Astrocyte (in vitro differentiated cells and primary cell): ENCODE measurements at regions not wholly inside any gene's neighbourhood (a gene's known extent, or its start where the extent isn't known, plus 50 kb on each side); places are given as distances from the start of the nearest gene placed in this dataset.

Source experiments
- DNase-seq: peaks from one replicate; pipeline ENCODE4 v3.0.0-alpha.2; 2010; ENCODE audit warnings: low read depth
- FAIRE-seq: peaks from 2 replicates; lab custom pipeline; 2011; peaks lifted over from hg19 to GRCh38; lab: Jason Lieb, UNC
- H2AFZ ChIP-seq: 2 replicates; pipeline ENCODE4 v1.6.0; 2012; ENCODE audit warnings: low read depth, low read length, inconsistent platforms
- H3K27ac ChIP-seq: 2 replicates; pipeline ENCODE4 v1.5.1; 2011; ENCODE audit warnings: low read depth, low read length, inconsistent platforms
- H3K27me3 ChIP-seq: 2 replicates; pipeline ENCODE4 v1.6.0; 2011; ENCODE audit warnings: low read length, inconsistent platforms; ENCODE audit not compliant: insufficient read depth
- H3K36me3 ChIP-seq: 2 replicates; pipeline ENCODE4 v1.5.1; 2011; ENCODE audit warnings: low read length, inconsistent platforms; ENCODE audit not compliant: insufficient read depth
- H3K4me1 ChIP-seq: 2 replicates; pipeline ENCODE4 v1.5.1; 2011; ENCODE audit warnings: low read length, inconsistent platforms; ENCODE audit not compliant: insufficient read depth
- H3K4me2 ChIP-seq: 2 replicates; pipeline ENCODE4 v1.6.0; 2012; ENCODE audit warnings: low read length, inconsistent platforms
- H3K4me3 ChIP-seq: 2 replicates; pipeline ENCODE4 v1.5.1; 2011; ENCODE audit warnings: low read depth, mild to moderate bottlenecking, low read length, inconsistent platforms; ENCODE audit not compliant: insufficient read depth
- H3K79me2 ChIP-seq: 2 replicates; pipeline ENCODE4 v1.6.0; 2012; ENCODE audit warnings: mild to moderate bottlenecking, low read length, inconsistent platforms; ENCODE audit not compliant: insufficient read depth
- H3K9ac ChIP-seq: 2 replicates; pipeline ENCODE4 v1.6.0; 2012; ENCODE audit warnings: mild to moderate bottlenecking, low read length, inconsistent platforms
- H3K9me3 ChIP-seq: 2 replicates; pipeline ENCODE4 v1.5.1; 2012; ENCODE audit warnings: low read depth, mild to moderate bottlenecking, low read length, inconsistent platforms; ENCODE audit not compliant: insufficient read depth
- H4K20me1 ChIP-seq: 2 replicates; pipeline ENCODE4 v1.6.0; 2012; ENCODE audit warnings: low read length, inconsistent platforms; ENCODE audit not compliant: insufficient read depth
- H3K27ac Mint-ChIP-seq: one replicate; pipeline ENCODE4 v1.8.0; 2021; ENCODE audit warnings: mild to moderate bottlenecking, mixed read lengths; ENCODE audit not compliant: unreplicated experiment
- H3K27me3 Mint-ChIP-seq: one replicate; pipeline ENCODE4 v1.8.0; 2021; ENCODE audit warnings: low read depth, mixed read lengths; ENCODE audit not compliant: unreplicated experiment
- H3K36me3 Mint-ChIP-seq: one replicate; pipeline ENCODE4 v1.8.0; 2021; ENCODE audit warnings: low read depth, mixed read lengths; ENCODE audit not compliant: unreplicated experiment
- H3K4me1 Mint-ChIP-seq: one replicate; pipeline ENCODE4 v1.8.0; 2021; ENCODE audit warnings: low read depth, mixed read lengths; ENCODE audit not compliant: unreplicated experiment
- H3K4me3 Mint-ChIP-seq: one replicate; pipeline ENCODE4 v1.8.0; 2021; ENCODE audit warnings: mild to moderate bottlenecking, moderate library complexity, mixed read lengths; ENCODE audit not compliant: unreplicated experiment
- H3K9me3 Mint-ChIP-seq: one replicate; pipeline ENCODE4 v1.8.0; 2021; ENCODE audit warnings: mild to moderate bottlenecking, mixed read lengths; ENCODE audit not compliant: unreplicated experiment
- EZH2 ChIP-seq: IDR thresholded peaks from 2 replicates; pipeline ENCODE4 v1.6.1; 2012; ENCODE audit warnings: mild to moderate bottlenecking, low read length, inconsistent platforms; ENCODE audit not compliant: insufficient read depth
- TF ChIP-seq, protein P1 (sequence below): IDR thresholded peaks from 2 replicates; pipeline ENCODE4 v1.5.1; 2011; ENCODE audit warnings: low read depth, mild to moderate bottlenecking, inconsistent platforms, low read length, moderate library complexity; ENCODE audit not compliant: insufficient read depth

DNA sequence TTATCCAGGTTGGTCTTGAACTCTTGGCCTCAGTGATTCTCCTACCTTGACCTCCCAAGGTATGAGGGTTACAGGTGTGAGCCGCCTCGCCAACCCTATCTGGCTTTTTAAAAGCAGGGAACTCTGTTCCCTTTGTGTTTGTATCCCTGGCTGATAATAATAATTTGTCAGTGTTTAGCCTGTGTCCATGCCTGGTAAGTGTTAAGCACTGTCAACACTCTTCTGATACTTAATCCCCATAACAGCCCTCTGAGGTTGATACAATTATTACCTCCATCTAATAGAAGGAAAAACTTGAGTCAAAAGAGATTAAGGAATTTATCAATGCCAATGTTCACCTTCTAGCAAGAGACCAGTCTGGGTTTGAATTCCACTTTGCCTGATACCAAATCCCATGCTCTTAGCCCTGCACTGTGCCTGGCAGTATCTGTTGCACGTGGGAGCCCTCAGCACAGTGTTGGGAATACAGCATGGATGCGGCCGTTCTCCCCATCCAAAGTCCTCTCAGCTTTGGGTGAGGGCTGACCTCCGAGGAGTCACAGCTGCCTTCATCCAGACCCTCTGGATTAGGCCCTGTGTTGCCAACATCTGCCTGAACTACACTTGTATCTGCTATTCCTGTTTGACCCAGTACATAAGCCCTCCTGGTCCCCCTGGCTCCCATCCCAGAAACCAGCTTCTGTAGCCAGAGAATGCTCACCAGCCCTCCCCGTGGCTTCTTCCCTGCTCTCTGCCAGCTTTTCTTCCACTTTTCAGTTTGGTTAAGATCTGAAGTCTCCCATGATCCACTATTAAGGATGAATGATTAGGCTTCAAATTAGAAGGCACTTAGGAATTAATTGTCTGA is 335.6 kb upstream of the ASIC2 start:
- H3K79me2 ChIP-seq, result no peaks in the 10 kb centered on the region
- H2AFZ ChIP-seq, result no peak overlapping the region
- H3K9ac ChIP-seq, result no peak overlapping the region
- no peak overlapping the region for H3K4me2 ChIP-seq
- no peak overlapping the region for H3K27ac ChIP-seq
- TF ChIP-seq EZH2, result no peak
- TF ChIP-seq, protein P1, sequence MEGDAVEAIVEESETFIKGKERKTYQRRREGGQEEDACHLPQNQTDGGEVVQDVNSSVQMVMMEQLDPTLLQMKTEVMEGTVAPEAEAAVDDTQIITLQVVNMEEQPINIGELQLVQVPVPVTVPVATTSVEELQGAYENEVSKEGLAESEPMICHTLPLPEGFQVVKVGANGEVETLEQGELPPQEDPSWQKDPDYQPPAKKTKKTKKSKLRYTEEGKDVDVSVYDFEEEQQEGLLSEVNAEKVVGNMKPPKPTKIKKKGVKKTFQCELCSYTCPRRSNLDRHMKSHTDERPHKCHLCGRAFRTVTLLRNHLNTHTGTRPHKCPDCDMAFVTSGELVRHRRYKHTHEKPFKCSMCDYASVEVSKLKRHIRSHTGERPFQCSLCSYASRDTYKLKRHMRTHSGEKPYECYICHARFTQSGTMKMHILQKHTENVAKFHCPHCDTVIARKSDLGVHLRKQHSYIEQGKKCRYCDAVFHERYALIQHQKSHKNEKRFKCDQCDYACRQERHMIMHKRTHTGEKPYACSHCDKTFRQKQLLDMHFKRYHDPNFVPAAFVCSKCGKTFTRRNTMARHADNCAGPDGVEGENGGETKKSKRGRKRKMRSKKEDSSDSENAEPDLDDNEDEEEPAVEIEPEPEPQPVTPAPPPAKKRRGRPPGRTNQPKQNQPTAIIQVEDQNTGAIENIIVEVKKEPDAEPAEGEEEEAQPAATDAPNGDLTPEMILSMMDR, result no peak
- Mint-ChIP-seq H3K4me3 (no peak overlapping the region), H3K36me3 (no peaks in the 10 kb centered on the region), H3K27me3 (peaks cover 32% of the 10 kb centered on the region), H3K9me3 (peaks cover 11% of the 10 kb centered on the region), H3K27ac (no peak overlapping the region), H3K4me1 (no peaks in the 10 kb centered on the region)
- H3K4me1 ChIP-seq, result no peaks in the 10 kb centered on the region
- FAIRE-seq, result no peak
- H3K27me3 ChIP-seq, result no peaks in the 10 kb centered on the region
- peaks cover 10% of the 10 kb centered on the region for H3K9me3 ChIP-seq
- no peak overlapping the region for H3K4me3 ChIP-seq
- no peaks in the 10 kb centered on the region for H4K20me1 ChIP-seq
- no peak for DNase-seq
- H3K36me3 ChIP-seq, result no peaks in the 10 kb centered on the region

DNA sequence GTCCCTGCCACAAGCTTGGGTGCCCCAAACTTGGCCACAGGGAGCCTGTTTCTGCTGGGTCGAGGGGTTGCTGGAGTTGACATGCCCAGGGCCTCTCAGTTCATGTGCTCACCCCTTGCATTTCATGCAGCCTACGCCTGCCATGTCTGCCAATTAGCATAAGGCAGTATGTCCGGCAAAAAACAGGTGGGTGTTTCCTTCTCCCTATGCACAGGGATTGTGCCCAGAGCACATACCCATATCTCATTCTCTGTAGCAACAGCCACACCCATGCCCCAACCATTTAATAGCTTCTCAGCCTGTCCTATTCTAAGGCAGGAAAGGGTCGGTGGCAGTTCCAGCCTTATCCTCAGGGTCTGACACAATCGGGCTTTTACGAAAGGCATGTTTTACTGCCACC is 340.4 kb upstream of the ASIC2 start:
- no peak overlapping the region for H3K4me3 Mint-ChIP-seq
- no peak overlapping the region for H3K9ac ChIP-seq
- H3K4me1 Mint-ChIP-seq, result no peaks in the 10 kb centered on the region
- H3K79me2 ChIP-seq, result no peaks in the 10 kb centered on the region
- no peaks in the 10 kb centered on the region for H3K36me3 ChIP-seq
- peaks cover 8% of the 10 kb centered on the region for H3K9me3 ChIP-seq
- no peaks in the 10 kb centered on the region for H3K4me1 ChIP-seq
- no peak overlapping the region for H2AFZ ChIP-seq
- no peak overlapping the region for H3K4me2 ChIP-seq
- peaks cover 46% of the 10 kb centered on the region for H3K27me3 Mint-ChIP-seq
- no peak for FAIRE-seq
- H4K20me1 ChIP-seq, result no peaks in the 10 kb centered on the region
- no peak overlapping the region for H3K27ac Mint-ChIP-seq
- no peak for DNase-seq
- no peak overlapping the region for H3K4me3 ChIP-seq
- TF ChIP-seq, protein P1, result no peak
- no peak for TF ChIP-seq EZH2
- H3K9me3 Mint-ChIP-seq, result peaks cover 11% of the 10 kb centered on the region
- no peaks in the 10 kb centered on the region for H3K36me3 Mint-ChIP-seq
- no peaks in the 10 kb centered on the region for H3K27me3 ChIP-seq
- no peak overlapping the region for H3K27ac ChIP-seq

DNA sequence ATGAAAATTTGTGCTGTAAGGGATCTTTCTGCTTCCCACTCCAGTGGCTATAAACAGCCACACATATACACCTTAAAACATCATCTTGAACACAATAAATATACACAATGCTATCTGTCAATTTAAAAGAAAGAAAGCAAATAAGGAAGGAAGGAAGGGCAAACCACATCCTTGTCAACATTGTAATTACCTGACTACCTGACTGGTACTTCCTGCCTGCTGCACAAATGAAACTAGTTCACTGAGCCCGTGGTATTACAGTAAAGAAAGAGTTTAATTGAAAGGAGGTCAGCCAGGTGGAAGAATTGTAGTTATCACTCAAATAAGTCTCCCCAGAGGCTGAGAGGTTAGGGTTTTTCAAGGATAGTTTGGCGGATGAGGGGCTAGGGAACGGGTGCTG is 344.4 kb upstream of the ASIC2 start:
- H2AFZ ChIP-seq, result no peak overlapping the region
- H3K4me3 Mint-ChIP-seq, result no peak overlapping the region
- H3K9me3 ChIP-seq, result peaks cover 12% of the 10 kb centered on the region
- no peaks in the 10 kb centered on the region for H4K20me1 ChIP-seq
- no peaks in the 10 kb centered on the region for H3K36me3 Mint-ChIP-seq
- no peaks in the 10 kb centered on the region for H3K27me3 ChIP-seq
- FAIRE-seq (no peak), DNase-seq (no peak)
- no peaks in the 10 kb centered on the region for H3K79me2 ChIP-seq
- no peaks in the 10 kb centered on the region for H3K36me3 ChIP-seq
- H3K4me1 ChIP-seq, result no peaks in the 10 kb centered on the region
- no peak overlapping the region for H3K9ac ChIP-seq
- TF ChIP-seq, protein P1, result no peak
- no peak for TF ChIP-seq EZH2
- peaks cover 53% of the 10 kb centered on the region for H3K27me3 Mint-ChIP-seq
- H3K27ac ChIP-seq, result no peak overlapping the region
- H3K4me1 Mint-ChIP-seq, result no peaks in the 10 kb centered on the region
- H3K9me3 Mint-ChIP-seq, result peaks cover 5% of the 10 kb centered on the region
- no peak overlapping the region for H3K27ac Mint-ChIP-seq
- no peak overlapping the region for H3K4me3 ChIP-seq
- H3K4me2 ChIP-seq, result no peak overlapping the region
